ENCODE measurements at regions not wholly inside any gene's neighbourhood (a gene's known extent, or its start where the extent isn't known, plus 50 kb on each side); places are given as distances from the start of the nearest gene placed in this dataset.

- Mint-ChIP-seq H3K27ac (no peak overlapping the region), H3K27me3 (ENCODE audit: low read depth) (peaks cover 3% of the 10 kb centered on the region), H3K9me3 (peaks cover 40% of the 10 kb centered on the region), H3K4me1 (no peaks in the 10 kb centered on the region), H3K4me3 (no peak overlapping the region), H3K36me3 (peaks cover 25% of the 10 kb centered on the region)
- no peak for DNase-seq (ENCODE audit: low spot score)
- ATAC-seq, result no peak
- POLR2A ChIA-PET, result no interaction called here
- CTCF ChIA-PET, result interaction anchor here (2.2 kb wide), 1 partner anchor 64 kb away, joined by 6 read pairs; no protein-coding TSS in a partner anchor
- TF ChIP-seq ZNF532 (CRISPR knock-in tag; IDR thresholded peaks at IDR 0.05; ENCODE audit: borderline replicate concordance) (no peak), FOXP1 (CRISPR knock-in tag; IDR thresholded peaks at IDR 0.05; ENCODE audit: borderline replicate concordance) (no peak)
Measured at GRCh38 chr15:98375513-98376340, 272.6 kb upstream of the IGF1R start.

GRCh38 chr15:98380721-98381120, 267.6 kb upstream of the IGF1R start:
- Mint-ChIP-seq H3K27ac (no peak overlapping the region), H3K4me1 (peaks cover 14% of the 10 kb centered on the region), H3K36me3 (peaks cover 25% of the 10 kb centered on the region), H3K4me3 (no peak overlapping the region), H3K9me3 (peaks cover 41% of the 10 kb centered on the region), H3K27me3 (ENCODE audit: low read depth) (peaks cover 8% of the 10 kb centered on the region)
- ChIA-PET POLR2A (no interaction called here), CTCF (no interaction called here)
- ATAC-seq (no peak), DNase-seq (ENCODE audit: low spot score) (no peak)
- TF ChIP-seq ZNF232 (CRISPR knock-in tag; IDR thresholded peaks at IDR 0.05), result no peak

- POLR2A ChIA-PET, result no interaction called here
- ATAC-seq (no peak), DNase-seq (ENCODE audit: low spot score) (no peak)
- Mint-ChIP-seq H3K4me3 (no peak overlapping the region), H3K27me3 (ENCODE audit: low read depth) (peaks cover 8% of the 10 kb centered on the region), H3K36me3 (peaks cover 25% of the 10 kb centered on the region), H3K4me1 (peaks cover 14% of the 10 kb centered on the region), H3K9me3 (peaks cover 41% of the 10 kb centered on the region), H3K27ac (no peak overlapping the region)
- TF ChIP-seq EMX1 (CRISPR knock-in tag; IDR thresholded peaks at IDR 0.05) (no peak), ZNF423 (CRISPR knock-in tag; IDR thresholded peaks at IDR 0.05) (no peak), MAX (CRISPR knock-in tag; IDR thresholded peaks at IDR 0.05) (no peak), ZNF425 (CRISPR knock-in tag; conservative IDR thresholded peaks at IDR 0.05) (no peak), TP53 (CRISPR knock-in tag; IDR thresholded peaks at IDR 0.05) (no peak), NFE2L1 (CRISPR knock-in tag; IDR thresholded peaks at IDR 0.05) (no peak), TCF7 (CRISPR knock-in tag; IDR thresholded peaks at IDR 0.05; ENCODE audit: low read depth) (no peak), PRDM15 (CRISPR knock-in tag; IDR thresholded peaks at IDR 0.05) (no peak), MYBL2 (CRISPR knock-in tag; IDR thresholded peaks at IDR 0.05) (no peak)
- CTCF ChIA-PET, result interaction anchor here (0.9 to 2.6 kb wide), 12 partner anchors 9 to 255 kb away, joined by 3 to 54 read pairs (median 4); no protein-coding TSS in a partner anchor
Measured at GRCh38 chr15:98381446-98381845, 266.9 kb upstream of the IGF1R start.

Data from WTC11 (cell line).